CD4-positive, CD25-positive, alpha-beta regulatory T cell (primary cell): ENCODE measurements at regions not wholly inside any gene's neighbourhood (a gene's known extent, or its start where the extent isn't known, plus 50 kb on each side); places are given as distances from the start of the nearest gene placed in this dataset.
A peak's percentile ranks its signal among the peaks of the same experiment; 100 is the strongest.

Experiments
- ATAC-seq, 2 donors: fragments of 150-1000 bp; cut with Tn5 transposase; one replicate each; pipeline ENCODE4 v1.10.0; 2021; ENCODE audit warnings: low read depth in 2 of 2, moderate number of reproducible peaks in 2 of 2, moderate library complexity in 1 of 2
- DNase-seq, 3 donors: peaks; one replicate each; pipeline versions ENCODE4 v3.0.0 to v3.0.0-alpha.2; 2012 to 2022; ENCODE audit warnings: mixed read lengths in 1 of 3
- H3K27ac ChIP-seq: one replicate; pipeline ENCODE4 v1.7.0; 2013; ENCODE audit warnings: mild to moderate bottlenecking, low read length; ENCODE audit not compliant: insufficient read depth, poor library complexity, severe bottlenecking
- H3K27me3 ChIP-seq: one replicate; pipeline ENCODE4 v1.7.0; 2013; ENCODE audit warnings: low read length; ENCODE audit not compliant: control insufficient read depth, insufficient read depth
- H3K36me3 ChIP-seq: one replicate; pipeline ENCODE4 v1.7.0; 2013; ENCODE audit warnings: mild to moderate bottlenecking, low read length, moderate library complexity; ENCODE audit not compliant: control insufficient read depth, insufficient read depth
- H3K4me1 ChIP-seq: 2 replicates; pipeline ENCODE4 v1.7.0; 2013; ENCODE audit warnings: mild to moderate bottlenecking, low read length; ENCODE audit not compliant: insufficient read depth, control insufficient read depth, poor library complexity, severe bottlenecking
- H3K4me3 ChIP-seq: one replicate; pipeline ENCODE4 v1.7.0; 2013; ENCODE audit warnings: low read depth, mild to moderate bottlenecking, low read length, moderate library complexity
- H3K9me3 ChIP-seq, 2 experiments: 1 replicate in 1 of 2; 2 replicates in 1 of 2; pipeline ENCODE4 v1.7.0; 2013; ENCODE audit warnings: low read length in 2 of 2, mild to moderate bottlenecking in 1 of 2, moderate library complexity in 1 of 2; ENCODE audit not compliant: control insufficient read depth in 2 of 2
- H3K27ac Mint-ChIP-seq, 3 donors: one replicate each; pipeline ENCODE4 v1.8.0; 2020 to 2022; ENCODE audit warnings: mild to moderate bottlenecking in 3 of 3, mixed read lengths in 3 of 3, moderate library complexity in 2 of 3
- H3K27me3 Mint-ChIP-seq: one replicate; pipeline ENCODE4 v1.8.0; 2022; ENCODE audit warnings: mild to moderate bottlenecking, mixed read lengths
- H3K36me3 Mint-ChIP-seq: one replicate; pipeline ENCODE4 v1.8.0; 2020; ENCODE audit warnings: mixed read lengths
- H3K4me1 Mint-ChIP-seq, 4 donors: one replicate each; pipeline ENCODE4 v1.8.0; 2020 to 2022; ENCODE audit warnings: mixed read lengths in 4 of 4, mild to moderate bottlenecking in 1 of 4
- H3K4me3 Mint-ChIP-seq, 4 donors: one replicate each; pipeline ENCODE4 v1.8.0; 2020 to 2022; ENCODE audit warnings: mild to moderate bottlenecking in 4 of 4, mixed read lengths in 4 of 4, moderate library complexity in 3 of 4
- H3K9me3 Mint-ChIP-seq, 7 donors: one replicate each; pipeline ENCODE4 v1.8.0; 2020 to 2022; ENCODE audit warnings: mixed read lengths in 7 of 7, mild to moderate bottlenecking in 3 of 7, moderate library complexity in 2 of 7

GRCh38 chr5:15023846-15024245 is 152.3 kb upstream of the ANKH start:
- no peaks in the 10 kb centered on the region for H3K36me3 Mint-ChIP-seq
- H3K4me3 ChIP-seq, result no peak overlapping the region
- no peak overlapping the region for H3K4me3 Mint-ChIP-seq
- H3K27ac ChIP-seq, result no peak overlapping the region
- no peaks in the 10 kb centered on the region for H3K4me1 Mint-ChIP-seq
- no peaks in the 10 kb centered on the region for H3K9me3 ChIP-seq
- peaks cover 15% of the 10 kb centered on the region for H3K27me3 ChIP-seq
- H3K36me3 ChIP-seq, result no peaks in the 10 kb centered on the region
- H3K4me1 ChIP-seq, result no peaks in the 10 kb centered on the region
- peaks cover 0 to 2% (median 0%) of the 10 kb centered on the region in 7 donors for H3K9me3 Mint-ChIP-seq
- DNase-seq (no peak), ATAC-seq (no peak)
- H3K27ac Mint-ChIP-seq, result no peak overlapping the region
- peaks cover 24% of the 10 kb centered on the region for H3K27me3 Mint-ChIP-seq

GRCh38 chr5:15023266-15023665 is 151.7 kb upstream of the ANKH start:
- H3K36me3 Mint-ChIP-seq, result no peaks in the 10 kb centered on the region
- peaks cover 0 to 2% (median 0%) of the 10 kb centered on the region in 7 donors for H3K9me3 Mint-ChIP-seq
- DNase-seq (no peak), ATAC-seq (no peak)
- no peak overlapping the region for H3K4me3 ChIP-seq
- no peak overlapping the region for H3K27ac Mint-ChIP-seq
- no peak overlapping the region for H3K4me3 Mint-ChIP-seq
- H3K9me3 ChIP-seq, result no peaks in the 10 kb centered on the region
- H3K27me3 Mint-ChIP-seq, result peaks cover 24% of the 10 kb centered on the region
- H3K4me1 ChIP-seq, result no peaks in the 10 kb centered on the region
- no peak overlapping the region for H3K27ac ChIP-seq
- H3K27me3 ChIP-seq, result peaks cover 15% of the 10 kb centered on the region
- H3K4me1 Mint-ChIP-seq, result no peaks in the 10 kb centered on the region
- no peaks in the 10 kb centered on the region for H3K36me3 ChIP-seq

GRCh38 chr5:15021266-15022046 is 149.9 kb upstream of the ANKH start:
- H3K4me1 Mint-ChIP-seq, result no peaks in the 10 kb centered on the region
- H3K9me3 ChIP-seq, result no peaks in the 10 kb centered on the region
- no peak overlapping the region for H3K4me3 ChIP-seq
- ATAC-seq, result no peak
- no peaks in the 10 kb centered on the region for H3K9me3 Mint-ChIP-seq
- peaks cover 15% of the 10 kb centered on the region for H3K27me3 Mint-ChIP-seq
- no peak for DNase-seq
- H3K4me1 ChIP-seq, result no peaks in the 10 kb centered on the region
- H3K36me3 Mint-ChIP-seq, result peaks cover 4% of the 10 kb centered on the region
- H3K27me3 ChIP-seq, result peaks cover 13% of the 10 kb centered on the region
- no peaks in the 10 kb centered on the region for H3K36me3 ChIP-seq
- no peak overlapping the region for H3K27ac Mint-ChIP-seq
- H3K4me3 Mint-ChIP-seq, result no peak overlapping the region
- no peak overlapping the region for H3K27ac ChIP-seq

- Mint-ChIP-seq H3K36me3 (peaks cover 4% of the 10 kb centered on the region), H3K27me3 (peaks cover 11% of the 10 kb centered on the region), H3K4me3 (no peak overlapping the region), H3K4me1 (no peaks in the 10 kb centered on the region), H3K9me3 (no peaks in the 10 kb centered on the region), H3K27ac (no peak overlapping the region)
- ATAC-seq (no peak), DNase-seq (no peak)
- no peak overlapping the region for H3K27ac ChIP-seq
- H3K27me3 ChIP-seq, result peaks cover 11% of the 10 kb centered on the region
- no peaks in the 10 kb centered on the region for H3K9me3 ChIP-seq
- H3K4me3 ChIP-seq, result no peak overlapping the region
- no peaks in the 10 kb centered on the region for H3K36me3 ChIP-seq
- no peaks in the 10 kb centered on the region for H3K4me1 ChIP-seq
Measured at GRCh38 chr5:15020736-15021135, 149.2 kb upstream of the ANKH start.

GRCh38 chr5:15014809-15015208 is 143.2 kb upstream of the ANKH start:
- Histone ChIP-seq H3K36me3 (no peaks in the 10 kb centered on the region), H3K4me3 (no peak overlapping the region), H3K27ac (no peak overlapping the region), H3K27me3 (no peaks in the 10 kb centered on the region), H3K9me3 (no peaks in the 10 kb centered on the region), H3K4me1 (no peaks in the 10 kb centered on the region)
- Mint-ChIP-seq H3K4me3 (no peak overlapping the region), H3K36me3 (peaks cover 4% of the 10 kb centered on the region), H3K9me3 (no peaks in the 10 kb centered on the region), H3K27ac (no peak overlapping the region), H3K4me1 (peaks cover 0 to 4% (median 0%) of the 10 kb centered on the region in 4 donors), H3K27me3 (peaks cover 4% of the 10 kb centered on the region)
- DNase-seq (no peak), ATAC-seq (no peak)

DNA sequence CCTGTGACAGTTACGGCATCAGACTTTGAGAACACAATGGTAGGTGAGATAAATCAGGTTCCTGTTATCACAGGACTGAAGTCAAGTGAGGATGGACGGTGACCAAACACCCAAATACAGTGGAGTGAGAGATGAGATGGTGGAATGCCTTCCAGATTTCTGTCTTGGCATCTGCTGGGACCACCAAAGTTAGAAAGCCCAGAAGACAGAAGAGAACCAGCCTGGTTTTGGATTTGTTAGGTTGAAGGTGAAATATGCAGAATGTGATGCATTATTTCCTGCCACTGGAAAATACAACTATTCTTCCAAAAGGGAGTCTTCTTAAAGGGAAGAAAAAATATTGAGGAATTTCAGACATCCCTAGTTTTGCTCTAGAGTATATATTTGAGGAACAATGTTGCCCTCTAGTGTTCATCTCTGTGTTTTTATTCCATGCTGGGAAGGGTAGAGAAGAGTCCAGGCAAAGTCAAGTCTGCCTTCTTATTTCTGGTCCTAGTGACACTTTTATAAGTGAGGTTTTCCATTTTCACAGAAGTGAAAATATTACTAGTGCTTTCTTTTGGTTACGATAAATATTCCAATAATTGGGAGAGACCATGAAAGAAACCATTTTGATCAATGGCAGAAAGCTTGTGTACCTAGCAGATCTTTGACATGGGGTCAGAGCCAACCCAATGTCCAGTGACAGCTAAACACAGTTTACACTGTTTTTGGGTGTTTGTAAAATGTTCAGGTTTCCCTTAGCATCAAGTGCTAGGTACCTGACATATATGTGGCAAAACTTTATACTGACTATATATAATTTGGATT is 142.3 kb upstream of the ANKH start:
- no peaks in the 10 kb centered on the region for H3K4me1 ChIP-seq

DNA sequence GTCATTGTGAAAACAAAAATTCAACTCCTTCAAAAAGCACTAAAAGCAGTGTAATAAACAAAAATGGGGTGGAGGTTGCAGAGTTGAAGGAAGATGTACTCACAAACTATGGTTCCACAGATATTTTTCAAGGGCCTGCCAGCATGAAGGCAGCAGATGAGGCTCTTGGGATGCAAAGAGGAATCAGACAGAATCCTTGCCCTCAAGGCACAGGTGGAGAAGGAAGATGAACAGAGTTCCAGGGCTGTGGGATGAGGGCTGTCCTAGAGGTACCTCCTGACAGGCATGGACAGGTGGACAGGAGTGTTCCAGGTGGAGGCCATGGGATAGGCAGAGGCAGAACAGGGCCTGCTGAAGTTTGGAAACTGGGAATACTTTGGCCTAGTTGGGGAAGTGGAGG is 140.5 kb upstream of the ANKH start:
- H3K9me3 Mint-ChIP-seq, result no peaks in the 10 kb centered on the region
- Histone ChIP-seq H3K27me3 (no peaks in the 10 kb centered on the region), H3K4me1 (no peaks in the 10 kb centered on the region), H3K4me3 (no peak overlapping the region), H3K36me3 (no peaks in the 10 kb centered on the region), H3K27ac (no peak overlapping the region), H3K9me3 (no peaks in the 10 kb centered on the region)
- ATAC-seq (no peak), DNase-seq (no peak)
- H3K4me3 Mint-ChIP-seq, result no peak overlapping the region
- peaks cover 0 to 4% (median 0%) of the 10 kb centered on the region in 4 donors for H3K4me1 Mint-ChIP-seq
- H3K27me3 Mint-ChIP-seq, result peaks cover 9% of the 10 kb centered on the region
- H3K36me3 Mint-ChIP-seq, result peaks cover under 1% of the 10 kb centered on the region
- H3K27ac Mint-ChIP-seq, result peak overlapping the region in 2 of 3 donors; percentile 42 to 53

More for the DNA sequence above, 142.3 kb upstream of the ANKH start:
- no peaks in the 10 kb centered on the region for H3K9me3 ChIP-seq
- Mint-ChIP-seq H3K4me1 (peaks cover 0 to 4% (median 0%) of the 10 kb centered on the region in 4 donors), H3K27ac (no peak overlapping the region), H3K4me3 (no peak overlapping the region), H3K27me3 (peaks cover 4% of the 10 kb centered on the region), H3K9me3 (no peaks in the 10 kb centered on the region), H3K36me3 (peaks cover 4% of the 10 kb centered on the region)
- DNase-seq (peak in 2 of 3 donors; percentile 31 to 38), ATAC-seq (no peak)
- H3K27ac ChIP-seq, result no peak overlapping the region
- no peaks in the 10 kb centered on the region for H3K27me3 ChIP-seq
- no peaks in the 10 kb centered on the region for H3K36me3 ChIP-seq
- H3K4me3 ChIP-seq, result no peak overlapping the region
